ENCODE measurements at regions not wholly inside any gene's neighbourhood (a gene's known extent, or its start where the extent isn't known, plus 50 kb on each side); places are given as distances from the start of the nearest gene placed in this dataset.
A peak's percentile ranks its signal among the peaks of the same experiment; 100 is the strongest.

- Histone ChIP-seq H3K36me3 (ENCODE audit: control insufficient read depth in 2 of 2, extremely low read depth in 1 of 2, insufficient read depth in 2 of 2, low read length in 2 of 2) (no peaks in the 10 kb centered on the region), H3K4me2 (ENCODE audit: insufficient read depth, low read length) (peak overlapping the region; percentile 94), H3K4me1 (ENCODE audit: control insufficient read depth, extremely low read depth, insufficient read depth, low read length) (peaks cover 16% of the 10 kb centered on the region), H3K79me2 (ENCODE audit: control insufficient read depth, insufficient read depth, low read length) (no peaks in the 10 kb centered on the region), H3K27me3 (ENCODE audit: control insufficient read depth in 2 of 2, insufficient read depth in 2 of 2, low read length in 2 of 2) (no peaks in the 10 kb centered on the region), H3K4me3 (replicated peaks in 1 of 3; ENCODE audit: insufficient read depth in 1 of 3, low read depth in 1 of 3, low read length in 3 of 3) (peak overlapping the region in 1 of 3 experiments; percentile 38), H3K9me1 (replicated peaks; ENCODE audit: control insufficient read depth, extremely low read depth, insufficient read depth, low read length) (no peaks in the 10 kb centered on the region), H4K20me1 (replicated peaks; ENCODE audit: control insufficient read depth, extremely low read depth, insufficient read depth, low read length) (no peaks in the 10 kb centered on the region), H3K9ac (replicated peaks; ENCODE audit: extremely low read depth, insufficient read depth, low read length) (peak overlapping the region; percentile 50), H3K9me3 (replicated peaks; ENCODE audit: control insufficient read depth, insufficient read depth, low read length) (no peaks in the 10 kb centered on the region), H3K27ac (ENCODE audit: insufficient read depth, low read depth, low read length) (no peak overlapping the region), H2AFZ (ENCODE audit: low read depth, low read length) (peak overlapping the region; percentile 93)
- no TSS peak for BruUV-seq (replicated peaks)
- dilution Hi-C loops (cut with MboI; ENCODE audit: extremely low pct_ligation_motif_present, low sequenced_read_pairs) (no loop called here), intact Hi-C loops (cut with micrococcal nuclease) (no loop called here)
- POLR2A ChIA-PET, result no interaction called here
- peak; percentile 51 for DNase-seq (ENCODE audit: low read depth, low spot score)
- TF ChIP-seq POLR2AphosphoS5 (IDR thresholded peaks at IDR 0.05; ENCODE audit: insufficient read depth, low read depth, low read length), result no peak
- TF ChIP-seq, protein P1, sequence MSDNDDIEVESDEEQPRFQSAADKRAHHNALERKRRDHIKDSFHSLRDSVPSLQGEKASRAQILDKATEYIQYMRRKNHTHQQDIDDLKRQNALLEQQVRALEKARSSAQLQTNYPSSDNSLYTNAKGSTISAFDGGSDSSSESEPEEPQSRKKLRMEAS (IDR thresholded peaks at IDR 0.05; ENCODE audit: insufficient read depth, insufficient read length), result no peak
- peak; percentile 61 for TF ChIP-seq GATA2 (IDR thresholded peaks at IDR 0.05; ENCODE audit: insufficient read depth, insufficient read length, low read depth, low read length)
- no peak for TF ChIP-seq FOS (IDR thresholded peaks at IDR 0.05; ENCODE audit: borderline replicate concordance, insufficient read depth, low read length)
- TF ChIP-seq MYC (IDR thresholded peaks at IDR 0.05; ENCODE audit: low read depth, low read length), result no peak
- CTCF ChIA-PET, result interaction anchor here (1.0 to 2.3 kb wide), 5 partner anchors 9 to 258 kb away, joined by 3 to 8 read pairs (median 4); no protein-coding TSS in a partner anchor
- peak; percentile 18 for FAIRE-seq
Measured at GRCh38 chr6:113672491-113673149, 184.5 kb upstream of the MARCKS start.

DNA sequence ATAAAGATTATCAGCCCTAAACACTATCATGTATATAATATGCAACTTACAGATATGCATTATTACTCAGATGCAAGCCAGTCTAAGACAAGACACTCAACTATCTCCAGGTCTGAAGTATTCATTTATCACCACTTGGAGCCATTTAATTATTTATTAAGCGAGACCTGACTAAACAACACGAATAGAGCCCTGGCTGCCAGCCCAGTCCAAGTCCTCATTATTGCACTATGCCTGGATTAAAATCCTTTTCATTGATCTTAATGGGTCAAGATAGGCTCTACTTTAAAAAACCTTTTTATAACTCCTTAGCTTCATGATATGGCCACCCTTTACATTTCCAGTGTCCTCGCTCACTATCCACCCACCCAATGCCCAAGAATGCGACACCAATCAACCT, 183.1 kb upstream of the MARCKS start:
- Histone ChIP-seq H4K20me1 (replicated peaks; ENCODE audit: control insufficient read depth, extremely low read depth, insufficient read depth, low read length) (no peaks in the 10 kb centered on the region), H3K9ac (replicated peaks; ENCODE audit: extremely low read depth, insufficient read depth, low read length) (no peak overlapping the region), H3K4me1 (ENCODE audit: control insufficient read depth, extremely low read depth, insufficient read depth, low read length) (peaks cover 16% of the 10 kb centered on the region), H3K27me3 (ENCODE audit: control insufficient read depth in 2 of 2, insufficient read depth in 2 of 2, low read length in 2 of 2) (no peaks in the 10 kb centered on the region), H3K27ac (ENCODE audit: insufficient read depth, low read depth, low read length) (no peak overlapping the region), H3K4me3 (replicated peaks in 1 of 3; ENCODE audit: insufficient read depth in 1 of 3, low read depth in 1 of 3, low read length in 3 of 3) (no peak overlapping the region), H3K4me2 (ENCODE audit: insufficient read depth, low read length) (no peak overlapping the region), H3K36me3 (ENCODE audit: control insufficient read depth in 2 of 2, extremely low read depth in 1 of 2, insufficient read depth in 2 of 2, low read length in 2 of 2) (no peaks in the 10 kb centered on the region), H2AFZ (ENCODE audit: low read depth, low read length) (no peak overlapping the region), H3K79me2 (ENCODE audit: control insufficient read depth, insufficient read depth, low read length) (no peaks in the 10 kb centered on the region), H3K9me1 (replicated peaks; ENCODE audit: control insufficient read depth, extremely low read depth, insufficient read depth, low read length) (no peaks in the 10 kb centered on the region), H3K9me3 (replicated peaks; ENCODE audit: control insufficient read depth, insufficient read depth, low read length) (no peaks in the 10 kb centered on the region)
- ChIA-PET CTCF (interaction anchor here (2.3 kb wide), 1 partner anchor 185 kb away, joined by 7 read pairs; no protein-coding TSS in a partner anchor), POLR2A (no interaction called here)
- DNase-seq (ENCODE audit: low read depth, low spot score) (no peak), FAIRE-seq (no peak)
- TF ChIP-seq, protein P1 (IDR thresholded peaks at IDR 0.05; ENCODE audit: insufficient read depth, insufficient read length), result no peak
- TF ChIP-seq EZH2 (IDR thresholded peaks at IDR 0.05; ENCODE audit: borderline replicate concordance, low read depth, low read length, severe bottlenecking) (no peak), JUN (IDR thresholded peaks at IDR 0.05; ENCODE audit: borderline replicate concordance, insufficient read depth, insufficient read length, low read depth) (no peak), GATA2 (IDR thresholded peaks at IDR 0.05; ENCODE audit: insufficient read depth, insufficient read length, low read depth, low read length) (no peak), MYC (IDR thresholded peaks at IDR 0.05; ENCODE audit: low read depth, low read length) (no peak), FOS (IDR thresholded peaks at IDR 0.05; ENCODE audit: borderline replicate concordance, insufficient read depth, low read length) (no peak), POLR2A (IDR thresholded peaks at IDR 0.05; ENCODE audit: low read depth, low read length) (no peak), POLR2AphosphoS5 (IDR thresholded peaks at IDR 0.05; ENCODE audit: insufficient read depth, low read depth, low read length) (no peak), CTCF (IDR thresholded peaks at IDR 0.05; ENCODE audit: extremely low read depth in 1 of 2, insufficient read depth in 1 of 2, low read depth in 1 of 2, low read length in 2 of 2) (no peak)
- intact Hi-C loops (cut with micrococcal nuclease) (no loop called here), dilution Hi-C loops (cut with MboI; ENCODE audit: extremely low pct_ligation_motif_present, low sequenced_read_pairs) (no loop called here)
- BruUV-seq (replicated peaks), result no TSS peak

Data from endothelial cell of umbilical vein (primary cell).